ENCODE measurements at regions not wholly inside any gene's neighbourhood (a gene's known extent, or its start where the extent isn't known, plus 50 kb on each side); places are given as distances from the start of the nearest gene placed in this dataset.

DNA sequence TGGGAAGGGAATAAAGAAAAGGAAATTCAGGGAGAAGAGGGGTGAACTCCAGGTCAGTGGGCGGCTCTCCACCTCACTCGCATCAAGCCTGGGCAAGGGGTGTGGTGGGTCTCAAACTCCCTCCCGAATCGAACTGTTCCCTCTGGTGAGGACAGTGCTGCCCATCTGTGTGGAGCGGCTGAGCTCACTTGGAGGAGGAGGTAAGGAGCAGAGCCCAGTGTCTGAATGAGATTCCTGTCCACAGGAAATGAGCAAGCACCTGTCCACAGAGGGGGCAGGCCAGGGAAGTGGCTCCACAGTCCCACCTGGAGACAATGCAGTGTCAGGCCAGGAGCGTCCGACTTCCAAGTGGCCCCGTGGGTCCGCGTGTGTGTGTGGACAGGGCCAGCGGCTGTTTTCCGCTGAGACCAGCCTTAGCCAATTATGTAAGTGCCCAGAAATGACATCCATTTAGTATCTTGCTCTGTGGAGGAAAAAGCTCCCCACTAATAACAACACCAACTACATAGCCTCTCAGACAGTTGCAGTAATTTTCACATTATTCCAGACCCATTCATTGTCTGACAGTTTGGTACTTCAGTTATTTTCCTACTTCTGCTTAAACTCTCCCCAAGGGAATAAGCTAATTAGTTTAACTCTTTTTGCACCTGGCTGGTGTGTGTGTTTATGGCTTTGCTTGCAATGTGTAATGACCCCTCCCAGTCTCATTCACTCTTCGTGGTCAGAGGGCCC, 114.6 kb downstream of the SOX1 start:
- Histone ChIP-seq H3K79me2 (ENCODE audit: control insufficient read depth, insufficient read depth, low read length) (no peaks in the 10 kb centered on the region), H3K36me3 (ENCODE audit: control insufficient read depth in 2 of 2, extremely low read depth in 1 of 2, insufficient read depth in 2 of 2, low read length in 2 of 2) (no peaks in the 10 kb centered on the region), H2AFZ (ENCODE audit: low read depth, low read length) (no peak overlapping the region), H3K4me3 (replicated peaks in 1 of 3; ENCODE audit: insufficient read depth in 1 of 3, low read depth in 1 of 3, low read length in 3 of 3) (no peak overlapping the region), H3K4me1 (ENCODE audit: control insufficient read depth, extremely low read depth, insufficient read depth, low read length) (no peaks in the 10 kb centered on the region), H3K4me2 (ENCODE audit: insufficient read depth, low read length) (no peak overlapping the region), H3K27ac (ENCODE audit: insufficient read depth, low read depth, low read length) (no peak overlapping the region), H3K9ac (replicated peaks; ENCODE audit: extremely low read depth, insufficient read depth, low read length) (no peak overlapping the region), H3K9me1 (replicated peaks; ENCODE audit: control insufficient read depth, extremely low read depth, insufficient read depth, low read length) (no peaks in the 10 kb centered on the region), H3K27me3 (ENCODE audit: control insufficient read depth in 2 of 2, insufficient read depth in 2 of 2, low read length in 2 of 2) (no peaks in the 10 kb centered on the region), H4K20me1 (replicated peaks; ENCODE audit: control insufficient read depth, extremely low read depth, insufficient read depth, low read length) (no peaks in the 10 kb centered on the region), H3K9me3 (replicated peaks; ENCODE audit: control insufficient read depth, insufficient read depth, low read length) (peaks cover 7% of the 10 kb centered on the region)
- FAIRE-seq, result no peak
- TF ChIP-seq FOS (IDR thresholded peaks at IDR 0.05; ENCODE audit: borderline replicate concordance, insufficient read depth, low read length), result no peak
- TF ChIP-seq, protein P1, sequence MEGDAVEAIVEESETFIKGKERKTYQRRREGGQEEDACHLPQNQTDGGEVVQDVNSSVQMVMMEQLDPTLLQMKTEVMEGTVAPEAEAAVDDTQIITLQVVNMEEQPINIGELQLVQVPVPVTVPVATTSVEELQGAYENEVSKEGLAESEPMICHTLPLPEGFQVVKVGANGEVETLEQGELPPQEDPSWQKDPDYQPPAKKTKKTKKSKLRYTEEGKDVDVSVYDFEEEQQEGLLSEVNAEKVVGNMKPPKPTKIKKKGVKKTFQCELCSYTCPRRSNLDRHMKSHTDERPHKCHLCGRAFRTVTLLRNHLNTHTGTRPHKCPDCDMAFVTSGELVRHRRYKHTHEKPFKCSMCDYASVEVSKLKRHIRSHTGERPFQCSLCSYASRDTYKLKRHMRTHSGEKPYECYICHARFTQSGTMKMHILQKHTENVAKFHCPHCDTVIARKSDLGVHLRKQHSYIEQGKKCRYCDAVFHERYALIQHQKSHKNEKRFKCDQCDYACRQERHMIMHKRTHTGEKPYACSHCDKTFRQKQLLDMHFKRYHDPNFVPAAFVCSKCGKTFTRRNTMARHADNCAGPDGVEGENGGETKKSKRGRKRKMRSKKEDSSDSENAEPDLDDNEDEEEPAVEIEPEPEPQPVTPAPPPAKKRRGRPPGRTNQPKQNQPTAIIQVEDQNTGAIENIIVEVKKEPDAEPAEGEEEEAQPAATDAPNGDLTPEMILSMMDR (IDR thresholded peaks at IDR 0.05; ENCODE audit: extremely low read depth in 1 of 2, insufficient read depth in 1 of 2, low read depth in 1 of 2, low read length in 2 of 2), result no peak
- no peak for TF ChIP-seq POLR2AphosphoS5 (IDR thresholded peaks at IDR 0.05; ENCODE audit: insufficient read depth, low read depth, low read length)
- no peak for TF ChIP-seq GATA2 (IDR thresholded peaks at IDR 0.05; ENCODE audit: insufficient read depth, insufficient read length, low read depth, low read length)
- TF ChIP-seq POLR2A (IDR thresholded peaks at IDR 0.05; ENCODE audit: low read depth, low read length), result no peak
- TF ChIP-seq MYC (IDR thresholded peaks at IDR 0.05; ENCODE audit: low read depth, low read length), result no peak
- TF ChIP-seq JUN (IDR thresholded peaks at IDR 0.05; ENCODE audit: borderline replicate concordance, insufficient read depth, insufficient read length, low read depth), result no peak
- TF ChIP-seq, protein P2, sequence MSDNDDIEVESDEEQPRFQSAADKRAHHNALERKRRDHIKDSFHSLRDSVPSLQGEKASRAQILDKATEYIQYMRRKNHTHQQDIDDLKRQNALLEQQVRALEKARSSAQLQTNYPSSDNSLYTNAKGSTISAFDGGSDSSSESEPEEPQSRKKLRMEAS (IDR thresholded peaks at IDR 0.05; ENCODE audit: insufficient read depth, insufficient read length), result no peak
- no peak for TF ChIP-seq EZH2 (IDR thresholded peaks at IDR 0.05; ENCODE audit: borderline replicate concordance, low read depth, low read length, severe bottlenecking)
- no peak for DNase-seq (ENCODE audit: low read depth, low spot score)
- intact Hi-C loops (cut with micrococcal nuclease), result no loop called here
- dilution Hi-C loops (cut with MboI; ENCODE audit: extremely low pct_ligation_motif_present, low sequenced_read_pairs), result no loop called here
- BruUV-seq (replicated peaks), result no TSS peak
- CTCF ChIA-PET, result no interaction called here
- POLR2A ChIA-PET, result no interaction called here
